GM12878 (cell line): ENCODE measurements at regions not wholly inside any gene's neighbourhood (a gene's known extent, or its start where the extent isn't known, plus 50 kb on each side); places are given as distances from the start of the nearest gene placed in this dataset.

Experiments used
- ATAC-seq: fragments of 200-7000 bp; cut with Tn5 transposase; 3 replicates; pipeline ENCODE4 v1.9.1; 2020; ENCODE audit warnings: mild to moderate bottlenecking, moderate library complexity
- BruUV-seq: library from RNA; stranded (reverse); fragments of 400-500 nt; replicated peaks from 2 replicates; lab custom pipeline; 2021; lab: Mats Ljungman, UMichigan
- CTCF ChIA-PET: fragments of 300-600 bp; sonication (Branson Sonifier 250); formaldehyde crosslinking; extraction: SDS; loops from one replicate; lab custom pipeline; 2021; ENCODE audit warnings: inconsistent platforms; lab: Yijun Ruan, JAX
- POLR2A ChIA-PET: fragments of 350-600 bp; formaldehyde crosslinking; extraction: SDS; loops from one replicate; lab custom pipeline; 2021; ENCODE audit warnings: inconsistent platforms; lab: Charles Lee
- RAD21 ChIA-PET: fragments of 300-600 bp; sonication (Branson Sonifier 250); formaldehyde crosslinking; loops from one replicate; lab custom pipeline; 2023; ENCODE audit warnings: antibody characterized with exemption; ENCODE audit not compliant: unreplicated experiment; lab: Charles Lee
- SMC1A ChIA-PET: fragments of 300-600 bp; sonication (Branson Sonifier 250); formaldehyde crosslinking; loops from one replicate; lab custom pipeline; 2023; ENCODE audit not compliant: unreplicated experiment, uncharacterized antibody; lab: Charles Lee
- DNase-seq: peaks from one replicate; pipeline ENCODE4 v3.0.0-alpha.2; 2011; ENCODE audit warnings: low read depth, low spot score
- FAIRE-seq: peaks from 3 replicates; lab custom pipeline; 2011; peaks lifted over from hg19 to GRCh38; lab: Jason Lieb, UNC
- H2AFZ ChIP-seq: 2 replicates; pipeline ENCODE4 v1.6.0; 2011; ENCODE audit warnings: low read depth, low read length, control low read depth; ENCODE audit not compliant: control insufficient read depth
- H3K27ac ChIP-seq: 2 replicates; pipeline ENCODE4 v1.5.1; 2011; ENCODE audit warnings: control low read depth; ENCODE audit not compliant: control insufficient read depth, insufficient read depth
- H3K27me3 ChIP-seq, 2 experiments: replicated peaks in 1 of 2; 2 replicates each; pipeline versions ENCODE4 v1.6.0 to v1.6.1; 2011; ENCODE audit warnings: low read length in 1 of 2; ENCODE audit not compliant: control insufficient read depth in 2 of 2, insufficient read depth in 2 of 2
- H3K36me3 ChIP-seq, 2 experiments: 2 replicates each; pipeline ENCODE4 v1.5.1; 2011; ENCODE audit warnings: low read length in 1 of 2; ENCODE audit not compliant: control insufficient read depth in 2 of 2, insufficient read depth in 2 of 2
- H3K4me1 ChIP-seq: 2 replicates; pipeline ENCODE4 v1.6.1; 2011; ENCODE audit warnings: mild to moderate bottlenecking, low read length, moderate library complexity, mixed read lengths; ENCODE audit not compliant: control insufficient read depth, insufficient read depth
- H3K4me2 ChIP-seq: 2 replicates; pipeline ENCODE4 v1.6.0; 2011; ENCODE audit warnings: control low read depth; ENCODE audit not compliant: control insufficient read depth, insufficient read depth
- H3K4me3 ChIP-seq: fragments of 200-600 bp; sonication (generic); 2 replicates; pipeline ENCODE4 v1.5.1; 2016
- H3K79me2 ChIP-seq: 2 replicates; pipeline ENCODE4 v1.6.0; 2011; ENCODE audit warnings: low read length; ENCODE audit not compliant: control insufficient read depth, insufficient read depth
- H3K9ac ChIP-seq: 2 replicates; pipeline ENCODE4 v1.8.0; 2011; ENCODE audit warnings: low read length, control low read depth, mixed read lengths; ENCODE audit not compliant: control insufficient read depth, insufficient read depth
- H3K9me3 ChIP-seq: replicated peaks from 3 replicates; pipeline ENCODE4 v1.5.1; 2011; ENCODE audit warnings: mild to moderate bottlenecking, low read length; ENCODE audit not compliant: control insufficient read depth, insufficient read depth
- H4K20me1 ChIP-seq: 2 replicates; pipeline ENCODE4 v1.6.0; 2011; ENCODE audit not compliant: control insufficient read depth, insufficient read depth
- CBX3 ChIP-seq: fragments of 200-600 bp; sonication (generic); IDR thresholded peaks from 2 replicates; pipeline ENCODE4 v1.6.1; 2016; ENCODE audit warnings: low read depth, borderline replicate concordance
- CBX5 ChIP-seq: sonication (generic); IDR thresholded peaks from 2 replicates; pipeline ENCODE4 v1.6.1; 2016; ENCODE audit warnings: low read depth, moderate library complexity, mild to moderate bottlenecking, inconsistent platforms
- CREB1 ChIP-seq: IDR thresholded peaks from 2 replicates; pipeline ENCODE4 v1.6.1; 2012; ENCODE audit warnings: low read depth, mild to moderate bottlenecking, inconsistent platforms
- E2F4 ChIP-seq: IDR thresholded peaks from 2 replicates; pipeline ENCODE4 v1.6.1; 2012; ENCODE audit warnings: low read depth, low read length, improper control_type of control experiment
- EED ChIP-seq: sonication (generic); IDR thresholded peaks from 2 replicates; pipeline ENCODE4 v1.6.1; 2016; ENCODE audit warnings: antibody characterized with exemption, low read depth
- HDAC2 ChIP-seq: fragments of 200-600 bp; sonication (generic); IDR thresholded peaks from 2 replicates; pipeline ENCODE4 v1.6.1; 2017
- HDAC6 ChIP-seq: fragments of 200-600 bp; sonication (generic); IDR thresholded peaks from one replicate; pipeline ENCODE4 v1.8.0; 2017; ENCODE audit warnings: antibody characterized with exemption; ENCODE audit not compliant: unreplicated experiment
- MEF2A ChIP-seq: IDR thresholded peaks from 2 replicates; pipeline ENCODE4 v1.6.1; 2011; ENCODE audit warnings: low read depth, mild to moderate bottlenecking, low read length, moderate library complexity; ENCODE audit not compliant: insufficient read depth
- RAD51 ChIP-seq: fragments of 450-650 bp; IDR thresholded peaks from 2 replicates; pipeline ENCODE4 v1.6.1; 2016; ENCODE audit warnings: moderate library complexity, mild to moderate bottlenecking, inconsistent platforms
- RBBP5 ChIP-seq: fragments of 200-600 bp; sonication (generic); conservative IDR thresholded peaks from 2 replicates; pipeline ENCODE4 v1.6.1; 2016
- SIN3A ChIP-seq: IDR thresholded peaks from 2 replicates; pipeline ENCODE4 v1.6.1; 2012; ENCODE audit warnings: low read depth, low read length, improper control_type of control experiment
- SMC3 ChIP-seq: IDR thresholded peaks from 2 replicates; pipeline ENCODE4 v1.6.1; 2011; ENCODE audit warnings: low read length, improper control_type of control experiment, borderline replicate concordance
- SPI1 ChIP-seq: IDR thresholded peaks from 2 replicates; pipeline ENCODE4 v1.6.1; 2011; ENCODE audit warnings: low read depth, mild to moderate bottlenecking, low read length, moderate library complexity, borderline replicate concordance; ENCODE audit not compliant: insufficient read depth
- SREBF1 ChIP-seq: IDR thresholded peaks from 2 replicates; pipeline ENCODE4 v1.6.1; 2012; ENCODE audit warnings: mild to moderate bottlenecking, low read length
- STAT3 ChIP-seq: IDR thresholded peaks from 2 replicates; pipeline ENCODE4 v1.6.1; 2011; ENCODE audit warnings: low read depth, low read length, improper control_type of control experiment
- TBL1XR1 ChIP-seq: IDR thresholded peaks from 2 replicates; pipeline ENCODE4 v1.6.1; 2012; ENCODE audit warnings: low read depth, low read length, improper control_type of control experiment
- WGBS: methylation state at CpG from one replicate; pipeline ENCODE4 v1.1.6; 2016; ENCODE audit warnings: low lambda C conversion rate; ENCODE audit not compliant: insufficient replicate concordance, insufficient coverage; ENCODE audit errors: missing lambda C conversion rate; 5-methylcytosine and 5-hydroxymethylcytosine counted together
- in situ Hi-C: fragments of 300-500 bp; cut with MboI; formaldehyde crosslinking; loops from 9 replicates; pipeline ENCODE4 v1.14.3; 2018; ENCODE audit warnings: mixed read lengths
- intact Hi-C: fragments of 100-400 bp; cut with micrococcal nuclease; formaldehyde crosslinking; loops from one replicate; pipeline ENCODE4 v1.14.2; 2022; ENCODE audit not compliant: unreplicated experiment

GRCh38 chr18:78448106-78448505 lies 531.5 kb upstream of the SALL3 start:
- no peak overlapping the region for H3K27ac ChIP-seq
- H3K4me2 ChIP-seq: no peak overlapping the region
- no peak overlapping the region for H2AFZ ChIP-seq
- no peaks in the 10 kb centered on the region for H3K4me1 ChIP-seq
- no peak for FAIRE-seq
- SMC1A ChIA-PET: no interaction called here
- H3K4me3 ChIP-seq: no peak overlapping the region
- intact Hi-C loops: no loop called here
- RAD21 ChIA-PET: no interaction called here
- no peaks in the 10 kb centered on the region; the same call in 2 of the 3 replicates for H3K9me3 ChIP-seq
- WGBS: 21% methylated on average over 5 of the region's 5 CpGs
- H4K20me1 ChIP-seq: no peaks in the 10 kb centered on the region
- no peak overlapping the region for H3K9ac ChIP-seq
- H3K79me2 ChIP-seq: no peaks in the 10 kb centered on the region
- no peak for DNase-seq
- no peaks in the 10 kb centered on the region for H3K27me3 ChIP-seq
- ATAC-seq: no peak
- no peaks in the 10 kb centered on the region for H3K36me3 ChIP-seq
- no TSS peak for BruUV-seq
- TF ChIP-seq HDAC2: no peak
- TF ChIP-seq STAT3: no peak
- no peak for TF ChIP-seq RAD51
- TF ChIP-seq E2F4: no peak
- TF ChIP-seq SIN3A: no peak
- no peak for TF ChIP-seq CBX3
- TF ChIP-seq MEF2A: no peak
- TF ChIP-seq HDAC6: no peak
- in situ Hi-C loops: no loop called here
- POLR2A ChIA-PET: no interaction called here
- CTCF ChIA-PET: no interaction called here

GRCh38 chr18:78448591-78448990 lies 531.0 kb upstream of the SALL3 start:
- Histone ChIP-seq H3K36me3 (no peaks in the 10 kb centered on the region), H3K79me2 (no peaks in the 10 kb centered on the region), H3K9me3 (no peaks in the 10 kb centered on the region; the same call in 2 of the 3 replicates), H3K9ac (no peak overlapping the region), H3K4me3 (no peak overlapping the region), H4K20me1 (no peaks in the 10 kb centered on the region), H3K4me2 (no peak overlapping the region), H3K27ac (no peak overlapping the region), H3K27me3 (no peaks in the 10 kb centered on the region), H2AFZ (no peak overlapping the region), H3K4me1 (no peaks in the 10 kb centered on the region)
- no peak for DNase-seq
- 31% methylated on average over 3 of the region's 3 CpGs for WGBS
- no peak for TF ChIP-seq CREB1
- TF ChIP-seq RBBP5: no peak
- TF ChIP-seq EED: no peak
- TF ChIP-seq SMC3: no peak
- TF ChIP-seq TBL1XR1: no peak
- TF ChIP-seq CBX5: no peak
- no peak for TF ChIP-seq MEF2A
- no peak for TF ChIP-seq CBX3
- no peak for TF ChIP-seq SREBF1
- TF ChIP-seq SPI1: no peak
- ChIA-PET CTCF (no interaction called here), POLR2A (no interaction called here), RAD21 (no interaction called here), SMC1A (no interaction called here)
- no peak for ATAC-seq
- intact Hi-C loops (no loop called here), in situ Hi-C loops (no loop called here)
- BruUV-seq: no TSS peak
- FAIRE-seq: no peak
